Keratinocyte (primary cell): ENCODE measurements at regions not wholly inside any gene's neighbourhood (a gene's known extent, or its start where the extent isn't known, plus 50 kb on each side); places are given as distances from the start of the nearest gene placed in this dataset.

Experiments used
- DNase-seq: peaks from one replicate; pipeline ENCODE4 v3.0.0-alpha.2; 2011; ENCODE audit warnings: low read depth, missing footprints, low spot score
- FAIRE-seq: peaks from 2 replicates; lab custom pipeline; 2011; peaks lifted over from hg19 to GRCh38; lab: Jason Lieb, UNC
- H2AFZ ChIP-seq: 2 replicates; pipeline ENCODE4 v1.6.0; 2012; ENCODE audit warnings: low read length, control low read depth, inconsistent platforms; ENCODE audit not compliant: control insufficient read depth
- H3K27ac ChIP-seq: 2 replicates; pipeline ENCODE4 v1.5.1; 2011; ENCODE audit warnings: low read length; ENCODE audit not compliant: control insufficient read depth, insufficient read depth
- H3K27me3 ChIP-seq: 3 replicates; pipeline ENCODE4 v1.6.0; 2011; ENCODE audit warnings: low read length; ENCODE audit not compliant: control insufficient read depth, insufficient read depth; ENCODE audit errors: extremely low read depth
- H3K36me3 ChIP-seq, 2 experiments: 2 replicates in 1 of 2; 3 replicates in 1 of 2; pipeline ENCODE4 v1.5.1; 2011; ENCODE audit warnings: low read length in 2 of 2, mild to moderate bottlenecking in 1 of 2; ENCODE audit not compliant: control insufficient read depth in 2 of 2, insufficient read depth in 2 of 2; ENCODE audit errors: extremely low read depth in 1 of 2
- H3K4me1 ChIP-seq: 3 replicates; pipeline ENCODE4 v1.5.1; 2011; ENCODE audit warnings: low read length; ENCODE audit not compliant: control insufficient read depth, insufficient read depth; ENCODE audit errors: extremely low read depth
- H3K4me2 ChIP-seq: 3 replicates; pipeline ENCODE4 v1.6.0; 2011; ENCODE audit warnings: low read depth, low read length; ENCODE audit not compliant: control insufficient read depth, insufficient read depth; ENCODE audit errors: extremely low read depth
- H3K4me3 ChIP-seq, 3 experiments: fragments of 200-600 bp in 1 of 3; sonication (generic) in 1 of 3; 2 replicates in 2 of 3; 3 replicates in 1 of 3; pipeline ENCODE4 v1.5.1; 2011 to 2016; ENCODE audit warnings: low read length in 3 of 3, mild to moderate bottlenecking in 3 of 3, control low read depth in 2 of 3, inconsistent platforms in 1 of 3, low read depth in 1 of 3, mixed read lengths in 1 of 3, mixed run types in 1 of 3, moderate library complexity in 1 of 3; ENCODE audit not compliant: control insufficient read depth in 2 of 3, insufficient read depth in 2 of 3; ENCODE audit errors: extremely low read depth in 1 of 3
- H3K79me2 ChIP-seq: 2 replicates; pipeline ENCODE4 v1.6.0; 2012; ENCODE audit warnings: low read length; ENCODE audit not compliant: control insufficient read depth, insufficient read depth
- H3K9ac ChIP-seq: 3 replicates; pipeline ENCODE4 v1.6.0; 2011; ENCODE audit warnings: low read length; ENCODE audit not compliant: control insufficient read depth, insufficient read depth; ENCODE audit errors: extremely low read depth
- H3K9me1 ChIP-seq: 3 replicates; pipeline ENCODE4 v1.6.0; 2011; ENCODE audit warnings: low read length; ENCODE audit not compliant: control insufficient read depth, insufficient read depth; ENCODE audit errors: extremely low read depth
- H3K9me3 ChIP-seq: 2 replicates; pipeline ENCODE4 v1.5.1; 2012; ENCODE audit warnings: low read depth, low read length; ENCODE audit not compliant: control insufficient read depth
- H4K20me1 ChIP-seq: 3 replicates; pipeline ENCODE4 v1.6.0; 2011; ENCODE audit warnings: low read length; ENCODE audit not compliant: control insufficient read depth, insufficient read depth; ENCODE audit errors: extremely low read depth
- EZH2 ChIP-seq: IDR thresholded peaks from one replicate; pipeline ENCODE4 v1.6.1; 2012; ENCODE audit warnings: inconsistent platforms, mild to moderate bottlenecking, low read length, moderate library complexity
- dilution Hi-C: fragments of 300-500 bp; cut with MboI; formaldehyde crosslinking; loops from one replicate; pipeline ENCODE4 v1.7.0; 2020; ENCODE audit warnings: low sequenced_read_pairs; ENCODE audit not compliant: extremely low pct_ligation_motif_present
- TF ChIP-seq, protein P1 (sequence below), 3 experiments: IDR thresholded peaks in 1 of 3; conservative IDR thresholded peaks in 1 of 3; optimal IDR thresholded peaks in 1 of 3; 2 replicates in 2 of 3; 3 replicates in 1 of 3; pipeline versions ENCODE3 to v1.5.1; 2011; ENCODE audit warnings: low read length in 3 of 3, mild to moderate bottlenecking in 3 of 3, moderate library complexity in 2 of 3, control low read depth in 1 of 3, inconsistent platforms in 1 of 3; ENCODE audit not compliant: insufficient read depth in 2 of 3; ENCODE audit errors: extremely low read depth in 1 of 3

DNA sequence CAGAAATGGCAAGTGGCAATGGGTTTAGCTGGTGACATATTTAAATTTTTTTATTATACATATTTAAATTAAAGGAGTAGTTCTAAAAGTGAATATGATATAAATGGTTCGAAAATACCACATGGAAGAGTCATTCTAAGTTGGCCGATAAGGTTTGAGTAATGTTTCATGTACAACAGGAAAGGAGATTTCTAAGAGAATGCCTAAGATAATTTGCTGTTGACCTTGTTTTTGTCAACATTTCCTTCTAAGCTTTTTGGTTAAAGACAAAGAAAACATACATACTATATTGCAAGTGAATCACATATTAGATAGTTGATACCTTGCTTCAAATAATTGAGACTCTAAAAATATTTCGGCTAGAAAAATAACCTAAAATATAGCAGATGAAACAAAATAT is 526.6 kb upstream of the SLIT2 start:
- FAIRE-seq (no peak), DNase-seq (no peak)
- TF ChIP-seq EZH2, result no peak
- TF ChIP-seq, protein P1, sequence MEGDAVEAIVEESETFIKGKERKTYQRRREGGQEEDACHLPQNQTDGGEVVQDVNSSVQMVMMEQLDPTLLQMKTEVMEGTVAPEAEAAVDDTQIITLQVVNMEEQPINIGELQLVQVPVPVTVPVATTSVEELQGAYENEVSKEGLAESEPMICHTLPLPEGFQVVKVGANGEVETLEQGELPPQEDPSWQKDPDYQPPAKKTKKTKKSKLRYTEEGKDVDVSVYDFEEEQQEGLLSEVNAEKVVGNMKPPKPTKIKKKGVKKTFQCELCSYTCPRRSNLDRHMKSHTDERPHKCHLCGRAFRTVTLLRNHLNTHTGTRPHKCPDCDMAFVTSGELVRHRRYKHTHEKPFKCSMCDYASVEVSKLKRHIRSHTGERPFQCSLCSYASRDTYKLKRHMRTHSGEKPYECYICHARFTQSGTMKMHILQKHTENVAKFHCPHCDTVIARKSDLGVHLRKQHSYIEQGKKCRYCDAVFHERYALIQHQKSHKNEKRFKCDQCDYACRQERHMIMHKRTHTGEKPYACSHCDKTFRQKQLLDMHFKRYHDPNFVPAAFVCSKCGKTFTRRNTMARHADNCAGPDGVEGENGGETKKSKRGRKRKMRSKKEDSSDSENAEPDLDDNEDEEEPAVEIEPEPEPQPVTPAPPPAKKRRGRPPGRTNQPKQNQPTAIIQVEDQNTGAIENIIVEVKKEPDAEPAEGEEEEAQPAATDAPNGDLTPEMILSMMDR (optimal IDR thresholded peaks at IDR 0.05 in 1 of 3, IDR thresholded peaks at IDR 0.05 in 1 of 3, conservative IDR thresholded peaks at IDR 0.05 in 1 of 3; ENCODE audit: extremely low read depth in 1 of 3, insufficient read depth in 2 of 3, low read length in 3 of 3), result no peak
- dilution Hi-C loops, result no loop called here
- Histone ChIP-seq H2AFZ (no peak overlapping the region), H3K27me3 (no peaks in the 10 kb centered on the region), H3K79me2 (no peaks in the 10 kb centered on the region), H3K4me3 (no peak overlapping the region), H3K9me1 (no peaks in the 10 kb centered on the region), H3K9ac (no peak overlapping the region), H3K4me1 (no peaks in the 10 kb centered on the region), H4K20me1 (no peaks in the 10 kb centered on the region), H3K27ac (no peak overlapping the region), H3K4me2 (no peak overlapping the region), H3K36me3 (no peaks in the 10 kb centered on the region), H3K9me3 (no peaks in the 10 kb centered on the region)

GRCh38 chr4:19722404-19722803 is 529.3 kb upstream of the SLIT2 start:
- Histone ChIP-seq H3K9me3 (no peaks in the 10 kb centered on the region), H3K36me3 (no peaks in the 10 kb centered on the region), H3K4me3 (no peak overlapping the region), H3K27me3 (no peaks in the 10 kb centered on the region), H3K9ac (no peak overlapping the region), H2AFZ (no peak overlapping the region), H3K79me2 (no peaks in the 10 kb centered on the region), H4K20me1 (no peaks in the 10 kb centered on the region), H3K4me2 (no peak overlapping the region), H3K9me1 (no peaks in the 10 kb centered on the region), H3K4me1 (no peaks in the 10 kb centered on the region), H3K27ac (no peak overlapping the region)
- no peak for DNase-seq
- TF ChIP-seq, protein P1 (optimal IDR thresholded peaks at IDR 0.05 in 1 of 3, IDR thresholded peaks at IDR 0.05 in 1 of 3, conservative IDR thresholded peaks at IDR 0.05 in 1 of 3; ENCODE audit: extremely low read depth in 1 of 3, insufficient read depth in 2 of 3, low read length in 3 of 3), result no peak
- TF ChIP-seq EZH2, result no peak
- dilution Hi-C loops, result no loop called here
- no peak for FAIRE-seq
